Progenitor cell of endocrine pancreas (in vitro differentiated cells): ENCODE measurements at regions not wholly inside any gene's neighbourhood (a gene's known extent, or its start where the extent isn't known, plus 50 kb on each side); places are given as distances from the start of the nearest gene placed in this dataset.

ENCODE experiments used
- DNase-seq: peaks from one replicate; pipeline ENCODE4 v3.0.0; 2021; ENCODE audit warnings: low spot score; ENCODE audit not compliant: unreplicated experiment
- H3K27ac Mint-ChIP-seq: 2 replicates; pipeline ENCODE4 v1.8.0; 2021; ENCODE audit warnings: mild to moderate bottlenecking, moderate library complexity, mixed read lengths
- H3K27me3 Mint-ChIP-seq: 2 replicates; pipeline ENCODE4 v1.8.0; 2021; ENCODE audit warnings: mixed read lengths
- H3K36me3 Mint-ChIP-seq: 2 replicates; pipeline ENCODE4 v1.8.0; 2022; ENCODE audit warnings: mixed read lengths; ENCODE audit not compliant: insufficient read depth
- H3K4me1 Mint-ChIP-seq: 2 replicates; pipeline ENCODE4 v1.8.0; 2021; ENCODE audit warnings: low read depth, mixed read lengths
- H3K4me3 Mint-ChIP-seq: 2 replicates; pipeline ENCODE4 v1.8.0; 2021; ENCODE audit warnings: low read depth, mild to moderate bottlenecking, moderate library complexity, mixed read lengths
- H3K9me3 Mint-ChIP-seq: 2 replicates; pipeline ENCODE4 v1.8.0; 2021; ENCODE audit warnings: low read depth, mixed read lengths
- TF ChIP-seq, protein P1 (sequence below): fragments of 200-600 bp; sonication (generic); IDR thresholded peaks from one replicate; pipeline ENCODE4 v1.5.0; 2021; ENCODE audit warnings: antibody characterized with exemption, mild to moderate bottlenecking; ENCODE audit not compliant: unreplicated experiment

DNA sequence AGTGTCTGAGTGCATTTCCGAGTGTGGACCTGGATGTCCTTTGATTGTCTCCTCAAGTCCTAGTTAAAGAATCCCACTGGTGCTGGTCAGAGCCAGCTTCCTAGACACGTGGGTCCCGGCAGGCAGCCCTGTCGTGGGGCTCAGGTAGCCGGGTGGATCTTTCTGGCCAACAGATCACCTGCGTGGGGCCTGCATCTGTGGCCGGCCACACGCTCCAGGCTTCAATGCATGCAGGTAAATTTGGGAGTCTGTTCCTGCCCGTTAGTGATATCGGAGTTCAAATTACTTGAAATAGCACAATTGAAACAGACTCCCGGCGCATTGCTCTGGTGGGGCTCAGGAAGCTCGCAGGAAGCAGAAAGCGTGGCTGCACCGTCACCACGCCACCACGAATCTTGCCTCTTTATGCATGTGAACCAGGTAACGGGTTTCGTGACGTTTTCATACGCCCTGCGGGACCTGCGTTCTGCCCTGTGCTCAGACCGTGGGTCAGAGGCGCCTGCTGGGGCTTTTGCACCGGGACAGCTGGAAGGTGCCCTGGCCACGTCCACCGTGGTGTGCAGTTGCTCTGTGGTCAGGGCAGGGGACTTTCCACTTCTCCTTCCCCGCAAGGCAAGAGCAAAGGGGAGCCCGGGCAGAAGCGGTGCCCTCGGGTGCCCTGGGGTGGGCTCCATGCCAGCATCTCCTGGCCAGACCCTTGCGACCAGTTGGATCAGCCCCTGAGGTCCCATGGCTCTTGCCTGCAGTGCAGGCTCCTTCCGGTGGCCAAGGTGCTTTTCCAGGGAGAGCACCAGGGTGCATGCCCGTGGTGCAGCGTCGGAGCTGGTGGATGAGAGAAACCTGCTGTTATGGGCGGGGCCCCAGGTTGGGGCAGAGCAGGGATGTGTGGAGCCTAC is 803.5 kb downstream of the BRD1 start:
- TF ChIP-seq, protein P1, sequence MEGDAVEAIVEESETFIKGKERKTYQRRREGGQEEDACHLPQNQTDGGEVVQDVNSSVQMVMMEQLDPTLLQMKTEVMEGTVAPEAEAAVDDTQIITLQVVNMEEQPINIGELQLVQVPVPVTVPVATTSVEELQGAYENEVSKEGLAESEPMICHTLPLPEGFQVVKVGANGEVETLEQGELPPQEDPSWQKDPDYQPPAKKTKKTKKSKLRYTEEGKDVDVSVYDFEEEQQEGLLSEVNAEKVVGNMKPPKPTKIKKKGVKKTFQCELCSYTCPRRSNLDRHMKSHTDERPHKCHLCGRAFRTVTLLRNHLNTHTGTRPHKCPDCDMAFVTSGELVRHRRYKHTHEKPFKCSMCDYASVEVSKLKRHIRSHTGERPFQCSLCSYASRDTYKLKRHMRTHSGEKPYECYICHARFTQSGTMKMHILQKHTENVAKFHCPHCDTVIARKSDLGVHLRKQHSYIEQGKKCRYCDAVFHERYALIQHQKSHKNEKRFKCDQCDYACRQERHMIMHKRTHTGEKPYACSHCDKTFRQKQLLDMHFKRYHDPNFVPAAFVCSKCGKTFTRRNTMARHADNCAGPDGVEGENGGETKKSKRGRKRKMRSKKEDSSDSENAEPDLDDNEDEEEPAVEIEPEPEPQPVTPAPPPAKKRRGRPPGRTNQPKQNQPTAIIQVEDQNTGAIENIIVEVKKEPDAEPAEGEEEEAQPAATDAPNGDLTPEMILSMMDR = no peak
- Mint-ChIP-seq H3K4me3 (no peak overlapping the region), H3K27ac (no peak overlapping the region), H3K27me3 (peaks cover 25% of the 10 kb centered on the region), H3K4me1 (peaks cover 4% of the 10 kb centered on the region), H3K36me3 (no peaks in the 10 kb centered on the region), H3K9me3 (no peaks in the 10 kb centered on the region)
- DNase-seq = no peak

DNA sequence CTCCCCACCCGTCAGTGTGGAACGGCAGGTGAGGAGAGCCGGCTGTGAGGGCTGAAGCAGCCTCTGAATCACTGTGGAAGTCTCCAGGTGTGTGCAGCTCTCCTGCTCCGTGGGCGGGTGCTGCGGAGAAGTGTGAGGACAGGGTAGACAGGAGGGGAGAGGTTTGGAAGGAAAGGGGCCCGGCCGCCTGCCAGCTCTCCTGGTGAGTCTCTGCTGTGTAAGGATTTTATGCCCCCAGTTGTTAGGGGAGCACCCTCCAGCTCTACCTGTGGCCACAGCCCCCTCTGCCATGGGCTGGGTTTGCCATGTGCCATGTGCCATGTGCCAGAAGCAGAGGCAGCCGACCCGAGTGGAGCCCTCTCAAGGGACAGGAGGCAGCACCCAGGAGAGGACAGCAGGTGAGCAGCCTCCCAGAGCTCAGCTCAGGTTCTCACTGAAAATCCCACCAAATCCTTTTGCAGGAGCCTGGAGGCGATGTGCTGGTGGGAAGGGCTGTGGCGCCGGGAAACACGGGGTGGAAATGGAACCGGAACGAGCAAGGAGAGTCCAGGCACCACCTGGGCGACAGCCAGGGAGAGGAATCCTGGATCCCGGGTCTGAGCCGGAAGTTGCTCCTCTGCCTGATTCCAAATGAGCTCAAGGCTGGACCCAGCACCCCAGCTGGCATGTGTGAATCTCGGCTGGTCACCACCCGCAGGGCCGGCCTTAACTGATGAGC is 804.4 kb downstream of the BRD1 start:
- no peak overlapping the region for H3K4me3 Mint-ChIP-seq
- H3K9me3 Mint-ChIP-seq = no peaks in the 10 kb centered on the region
- TF ChIP-seq, protein P1 = no peak
- H3K27me3 Mint-ChIP-seq = peaks cover 25% of the 10 kb centered on the region
- no peak for DNase-seq
- H3K36me3 Mint-ChIP-seq = no peaks in the 10 kb centered on the region
- peaks cover 4% of the 10 kb centered on the region for H3K4me1 Mint-ChIP-seq
- H3K27ac Mint-ChIP-seq = no peak overlapping the region

DNA sequence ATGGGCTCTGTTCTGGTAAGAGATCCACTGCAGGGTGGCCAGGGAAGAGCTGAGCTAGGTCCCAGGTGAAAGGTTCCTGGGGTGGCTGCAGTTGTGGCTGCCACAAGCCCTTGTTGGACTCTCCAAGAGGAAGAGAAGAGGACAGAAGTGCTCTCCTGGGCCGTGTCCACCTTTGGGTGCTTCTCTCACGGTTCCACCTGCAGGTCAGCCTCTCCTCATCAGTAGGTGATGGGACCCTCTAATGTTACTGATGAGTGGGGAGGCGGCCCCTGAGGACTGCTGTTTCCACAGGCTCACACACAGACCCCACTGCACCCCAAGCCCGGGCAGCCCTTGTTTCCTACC is 804.9 kb downstream of the BRD1 start:
- Mint-ChIP-seq H3K27me3 (peaks cover 26% of the 10 kb centered on the region), H3K36me3 (no peaks in the 10 kb centered on the region), H3K9me3 (no peaks in the 10 kb centered on the region), H3K4me1 (peaks cover 4% of the 10 kb centered on the region), H3K27ac (no peak overlapping the region), H3K4me3 (no peak overlapping the region)
- TF ChIP-seq, protein P1 = no peak
- DNase-seq = no peak

GRCh38 chr22:49021926-49022815 is 805.5 kb downstream of the BRD1 start:
- TF ChIP-seq, protein P1 = no peak
- Mint-ChIP-seq H3K36me3 (no peaks in the 10 kb centered on the region), H3K27me3 (peaks cover 19% of the 10 kb centered on the region), H3K4me1 (peaks cover 4% of the 10 kb centered on the region), H3K4me3 (no peak overlapping the region), H3K27ac (no peak overlapping the region), H3K9me3 (no peaks in the 10 kb centered on the region)
- no peak for DNase-seq
